IPS-15b (cell line): ENCODE measurements at regions not wholly inside any gene's neighbourhood (a gene's known extent, or its start where the extent isn't known, plus 50 kb on each side); places are given as distances from the start of the nearest gene placed in this dataset.
"Not testable (repeated sequence)": the region's sequence is repeated elsewhere in the genome, so short reads cannot be mapped to it uniquely, and the experiment has no call there.

ENCODE experiments used
- H3K27me3 ChIP-seq: one replicate; pipeline ENCODE4 v1.6.1; 2013; ENCODE audit warnings: low read length; ENCODE audit not compliant: control insufficient read depth, insufficient read depth
- H3K36me3 ChIP-seq: one replicate; pipeline ENCODE4 v1.6.1; 2013; ENCODE audit warnings: low read length; ENCODE audit not compliant: control insufficient read depth, insufficient read depth
- H3K4me1 ChIP-seq: one replicate; pipeline ENCODE4 v1.6.1; 2013; ENCODE audit warnings: mild to moderate bottlenecking, low read length; ENCODE audit not compliant: control insufficient read depth, insufficient read depth
- H3K4me3 ChIP-seq: one replicate; pipeline ENCODE4 v1.5.1; 2013; ENCODE audit warnings: low read depth, low read length
- H3K9ac ChIP-seq: one replicate; pipeline ENCODE4 v1.6.1; 2013; ENCODE audit warnings: low read depth, mild to moderate bottlenecking, low read length
- H3K9me3 ChIP-seq: one replicate; pipeline ENCODE4 v1.6.1; 2013; ENCODE audit warnings: mild to moderate bottlenecking, low read length; ENCODE audit not compliant: control insufficient read depth, insufficient read depth

- Histone ChIP-seq H3K9me3 (no peaks in the 10 kb centered on the region), H3K36me3 (no peaks in the 10 kb centered on the region), H3K9ac (no peak overlapping the region), H3K4me1 (no peaks in the 10 kb centered on the region), H3K4me3 (no peak overlapping the region), H3K27me3 (peaks cover 3% of the 10 kb centered on the region)
These were observed 158.5 kb upstream of the SH3BP4 start for GRCh38 chr2:234793212-234793785.

GRCh38 chr2:234792621-234793022, 159.2 kb upstream of the SH3BP4 start:
- Histone ChIP-seq H3K4me3 (no peak overlapping the region), H3K9me3 (no peaks in the 10 kb centered on the region), H3K4me1 (no peaks in the 10 kb centered on the region), H3K36me3 (no peaks in the 10 kb centered on the region), H3K27me3 (peaks cover 3% of the 10 kb centered on the region), H3K9ac (no peak overlapping the region)

GRCh38 chr2:234792096-234792495, 159.7 kb upstream of the SH3BP4 start:
- not testable (repeated sequence) for H3K4me3 ChIP-seq, H3K4me1 ChIP-seq, H3K27me3 ChIP-seq, H3K9ac ChIP-seq, H3K36me3 ChIP-seq, H3K9me3 ChIP-seq

GRCh38 chr2:234790380-234790779, 161.4 kb upstream of the SH3BP4 start:
- Histone ChIP-seq H3K4me1 (no peaks in the 10 kb centered on the region), H3K36me3 (no peaks in the 10 kb centered on the region), H3K27me3 (peaks cover 3% of the 10 kb centered on the region), H3K4me3 (no peak overlapping the region), H3K9ac (no peak overlapping the region), H3K9me3 (no peaks in the 10 kb centered on the region)

GRCh38 chr2:234789556-234790325, 162.1 kb upstream of the SH3BP4 start:
- Histone ChIP-seq H3K9ac (no peak overlapping the region), H3K4me3 (no peak overlapping the region), H3K4me1 (no peaks in the 10 kb centered on the region), H3K9me3 (no peaks in the 10 kb centered on the region), H3K36me3 (no peaks in the 10 kb centered on the region), H3K27me3 (peaks cover 3% of the 10 kb centered on the region)

GRCh38 chr2:234788841-234789240, 163.0 kb upstream of the SH3BP4 start:
- no peak overlapping the region for H3K9ac ChIP-seq
- no peaks in the 10 kb centered on the region for H3K9me3 ChIP-seq
- H3K36me3 ChIP-seq: no peaks in the 10 kb centered on the region
- no peaks in the 10 kb centered on the region for H3K4me1 ChIP-seq
- peaks cover 3% of the 10 kb centered on the region for H3K27me3 ChIP-seq
- H3K4me3 ChIP-seq: no peak overlapping the region

GRCh38 chr2:234788381-234788780, 163.4 kb upstream of the SH3BP4 start:
- no peak overlapping the region for H3K9ac ChIP-seq
- H3K36me3 ChIP-seq: no peaks in the 10 kb centered on the region
- no peak overlapping the region for H3K4me3 ChIP-seq
- peaks cover 3% of the 10 kb centered on the region for H3K27me3 ChIP-seq
- no peaks in the 10 kb centered on the region for H3K9me3 ChIP-seq
- H3K4me1 ChIP-seq: no peaks in the 10 kb centered on the region

GRCh38 chr2:234787114-234787513, 164.7 kb upstream of the SH3BP4 start:
- Histone ChIP-seq H3K9ac (no peak overlapping the region), H3K4me3 (no peak overlapping the region), H3K4me1 (no peaks in the 10 kb centered on the region), H3K9me3 (peaks cover 2% of the 10 kb centered on the region), H3K36me3 (no peaks in the 10 kb centered on the region), H3K27me3 (peaks cover 3% of the 10 kb centered on the region)

- Histone ChIP-seq H3K9ac (no peak overlapping the region), H3K27me3 (no peaks in the 10 kb centered on the region), H3K4me3 (no peak overlapping the region), H3K36me3 (no peaks in the 10 kb centered on the region), H3K9me3 (no peaks in the 10 kb centered on the region), H3K4me1 (peaks cover 2% of the 10 kb centered on the region)
These were observed 177.9 kb upstream of the SH3BP4 start for GRCh38 chr2:234773764-234774409.

- Histone ChIP-seq H3K27me3 (no peaks in the 10 kb centered on the region), H3K36me3 (no peaks in the 10 kb centered on the region), H3K9ac (no peak overlapping the region), H3K4me3 (no peak overlapping the region), H3K9me3 (no peaks in the 10 kb centered on the region), H3K4me1 (peaks cover 2% of the 10 kb centered on the region)
These were observed 178.7 kb upstream of the SH3BP4 start for GRCh38 chr2:234773129-234773528.

- Histone ChIP-seq H3K9me3 (no peaks in the 10 kb centered on the region), H3K4me1 (peaks cover 2% of the 10 kb centered on the region), H3K9ac (no peak overlapping the region), H3K36me3 (no peaks in the 10 kb centered on the region), H3K4me3 (no peak overlapping the region), H3K27me3 (no peaks in the 10 kb centered on the region)
These were observed 179.1 kb upstream of the SH3BP4 start for GRCh38 chr2:234772733-234773060.
